A549 (cell line): ENCODE measurements at regions not wholly inside any gene's neighbourhood (a gene's known extent, or its start where the extent isn't known, plus 50 kb on each side); places are given as distances from the start of the nearest gene placed in this dataset.

Source experiments
- CTCF ChIP-seq: fragments of >200 bp; sonication (Bioruptor Twin); formaldehyde crosslinking; IDR thresholded peaks from 3 replicates; pipeline ENCODE4 v1.5.1; 2016
- JUN ChIP-seq, 2 experiments: fragments of >200 bp; sonication (Bioruptor Twin); formaldehyde crosslinking; IDR thresholded peaks; 2 replicates in 1 of 2; 3 replicates in 1 of 2; pipeline ENCODE4 v1.6.1; 2016 to 2017
- KDM1A ChIP-seq: fragments of 200-600 bp; sonication (generic); IDR thresholded peaks from 2 replicates; pipeline ENCODE4 v1.6.1; 2016; ENCODE audit warnings: low read depth, mild to moderate bottlenecking
- MAFK ChIP-seq: fragments of 450-650 bp; IDR thresholded peaks from 2 replicates; pipeline ENCODE4 v1.6.1; 2014; ENCODE audit not compliant: partially characterized antibody
- POLR2A ChIP-seq: IDR thresholded peaks from 2 replicates; pipeline ENCODE4 v1.6.1; 2012; ENCODE audit warnings: mild to moderate bottlenecking, low read length
- POLR2AphosphoS2 ChIP-seq: conservative IDR thresholded peaks from 2 replicates; pipeline ENCODE4 v1.6.1; 2012; ENCODE audit warnings: low read length, improper control_type of control experiment, inconsistent platforms
- RAD21 ChIP-seq, 2 experiments: fragments of >200 bp in 1 of 2; sonication (Bioruptor Twin) in 1 of 2; formaldehyde crosslinking in 1 of 2; IDR thresholded peaks in 1 of 2; conservative IDR thresholded peaks in 1 of 2; 2 replicates in 1 of 2; 3 replicates in 1 of 2; pipeline ENCODE4 v1.6.1; 2012 to 2018; ENCODE audit warnings: inconsistent platforms in 1 of 2
- SREBF2 ChIP-seq: fragments of 450-650 bp; IDR thresholded peaks from 2 replicates; pipeline ENCODE4 v1.6.1; 2014; ENCODE audit warnings: mild to moderate bottlenecking, moderate library complexity

GRCh38 chr4:181982437-181982836 is 260.8 kb upstream of the TENM3 start:
- TF ChIP-seq MAFK (no peak), POLR2A (no peak), RAD21 (conservative IDR thresholded peaks at IDR 0.05 in 1 of 2, IDR thresholded peaks at IDR 0.05 in 1 of 2) (no peak), KDM1A (no peak), SREBF2 (no peak), CTCF (no peak), POLR2AphosphoS2 (no peak), JUN (IDR thresholded peaks at IDR 0.05) (no peak)
